GM19397 (cell line): ENCODE measurements at regions not wholly inside any gene's neighbourhood (a gene's known extent, or its start where the extent isn't known, plus 50 kb on each side); places are given as distances from the start of the nearest gene placed in this dataset.

Experiments used
- ATAC-seq: cut with Tn5 transposase; IDR thresholded peaks from one replicate; pipeline ENCODE4 v1.9.1; 2021; ENCODE audit warnings: mild to moderate bottlenecking, moderate library complexity; ENCODE audit not compliant: unreplicated experiment

- no peak for ATAC-seq
These were observed 985.1 kb downstream of the TSN start for GRCh38 chr2:122740594-122740948.

GRCh38 chr2:122741403-122741802 is 986.0 kb downstream of the TSN start:
- no peak for ATAC-seq

- no peak for ATAC-seq
These were observed 987.7 kb downstream of the TSN start for GRCh38 chr2:122743021-122743675.

GRCh38 chr2:122745603-122746002 is 990.2 kb downstream of the TSN start:
- no peak for ATAC-seq

GRCh38 chr2:122747670-122748069 is 992.2 kb downstream of the TSN start:
- ATAC-seq: no peak

GRCh38 chr2:122748552-122749011 is 993.1 kb downstream of the TSN start:
- ATAC-seq: no peak

- no peak for ATAC-seq
These were observed 994.0 kb downstream of the TSN start for GRCh38 chr2:122749405-122749804.

- ATAC-seq: no peak
These were observed 994.6 kb downstream of the TSN start for GRCh38 chr2:122750095-122750494.

GRCh38 chr2:122750808-122751207 is 995.4 kb downstream of the TSN start:
- no peak for ATAC-seq

- ATAC-seq: no peak
These were observed 997.9 kb downstream of the TSN start for GRCh38 chr2:122753336-122753735.

GRCh38 chr2:122754561-122754960 is 999.1 kb downstream of the TSN start:
- no peak for ATAC-seq

- no peak for ATAC-seq
These were observed 999.9 kb downstream of the TSN start for GRCh38 chr2:122755281-122755780.

GRCh38 chr2:122758967-122759366 is 1003.5 kb downstream of the TSN start:
- ATAC-seq: no peak

GRCh38 chr2:122764014-122764413 is 1008.6 kb downstream of the TSN start:
- ATAC-seq: no peak

GRCh38 chr2:122780251-122780650 is 1024.8 kb downstream of the TSN start:
- ATAC-seq: no peak

GRCh38 chr2:122794100-122794499 is 1038.6 kb downstream of the TSN start:
- ATAC-seq: no peak

GRCh38 chr2:122795763-122796162 is 1040.3 kb downstream of the TSN start:
- ATAC-seq: no peak

- no peak for ATAC-seq
These were observed 1043.9 kb downstream of the TSN start for GRCh38 chr2:122799391-122799790.

GRCh38 chr2:122800781-122801180 is 1045.3 kb downstream of the TSN start:
- ATAC-seq: no peak

GRCh38 chr2:122804494-122804893 is 1049.0 kb downstream of the TSN start:
- ATAC-seq: no peak

GRCh38 chr2:122805346-122805745 is 1049.9 kb downstream of the TSN start:
- no peak for ATAC-seq

- no peak for ATAC-seq
These were observed 1053.0 kb downstream of the TSN start for GRCh38 chr2:122808286-122808969.
